PC-9 (cell line): ENCODE measurements at regions not wholly inside any gene's neighbourhood (a gene's known extent, or its start where the extent isn't known, plus 50 kb on each side); places are given as distances from the start of the nearest gene placed in this dataset.

Source experiments
- EZH2 ChIP-seq: fragments of 200-600 bp; sonication (generic); IDR thresholded peaks from 2 replicates; pipeline ENCODE4 v1.8.0; 2017; ENCODE audit warnings: antibody characterized with exemption, low read depth
- TF ChIP-seq, protein P1 (sequence below): fragments of 200-600 bp; sonication (generic); conservative IDR thresholded peaks from 2 replicates; pipeline ENCODE4 v1.6.1; 2017; ENCODE audit warnings: mixed run types, antibody characterized with exemption, mild to moderate bottlenecking, moderate library complexity

DNA sequence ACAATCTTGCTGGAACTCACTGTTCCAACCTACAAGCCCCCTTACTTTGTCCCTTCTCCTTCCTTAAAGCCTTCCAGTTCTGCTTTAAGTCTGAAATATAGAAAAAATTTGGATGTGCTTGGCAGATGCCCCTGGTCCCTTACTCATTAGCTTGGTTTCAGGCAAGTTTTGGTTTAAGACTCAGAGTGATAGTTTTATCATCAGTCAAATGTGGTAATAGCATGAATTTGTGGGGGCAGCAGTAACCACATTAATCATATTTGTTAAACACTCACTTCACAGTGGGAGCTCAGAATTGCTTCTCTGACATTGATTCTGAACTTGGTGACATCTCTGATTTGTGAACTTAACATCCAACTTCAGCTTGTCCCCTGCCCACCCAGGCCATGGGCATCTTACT is 58.3 kb upstream of the ALDH1A3 start:
- TF ChIP-seq EZH2, result no peak
- TF ChIP-seq, protein P1, sequence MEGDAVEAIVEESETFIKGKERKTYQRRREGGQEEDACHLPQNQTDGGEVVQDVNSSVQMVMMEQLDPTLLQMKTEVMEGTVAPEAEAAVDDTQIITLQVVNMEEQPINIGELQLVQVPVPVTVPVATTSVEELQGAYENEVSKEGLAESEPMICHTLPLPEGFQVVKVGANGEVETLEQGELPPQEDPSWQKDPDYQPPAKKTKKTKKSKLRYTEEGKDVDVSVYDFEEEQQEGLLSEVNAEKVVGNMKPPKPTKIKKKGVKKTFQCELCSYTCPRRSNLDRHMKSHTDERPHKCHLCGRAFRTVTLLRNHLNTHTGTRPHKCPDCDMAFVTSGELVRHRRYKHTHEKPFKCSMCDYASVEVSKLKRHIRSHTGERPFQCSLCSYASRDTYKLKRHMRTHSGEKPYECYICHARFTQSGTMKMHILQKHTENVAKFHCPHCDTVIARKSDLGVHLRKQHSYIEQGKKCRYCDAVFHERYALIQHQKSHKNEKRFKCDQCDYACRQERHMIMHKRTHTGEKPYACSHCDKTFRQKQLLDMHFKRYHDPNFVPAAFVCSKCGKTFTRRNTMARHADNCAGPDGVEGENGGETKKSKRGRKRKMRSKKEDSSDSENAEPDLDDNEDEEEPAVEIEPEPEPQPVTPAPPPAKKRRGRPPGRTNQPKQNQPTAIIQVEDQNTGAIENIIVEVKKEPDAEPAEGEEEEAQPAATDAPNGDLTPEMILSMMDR, result no peak
